ENCODE measurements at regions not wholly inside any gene's neighbourhood (a gene's known extent, or its start where the extent isn't known, plus 50 kb on each side); places are given as distances from the start of the nearest gene placed in this dataset.

DNA sequence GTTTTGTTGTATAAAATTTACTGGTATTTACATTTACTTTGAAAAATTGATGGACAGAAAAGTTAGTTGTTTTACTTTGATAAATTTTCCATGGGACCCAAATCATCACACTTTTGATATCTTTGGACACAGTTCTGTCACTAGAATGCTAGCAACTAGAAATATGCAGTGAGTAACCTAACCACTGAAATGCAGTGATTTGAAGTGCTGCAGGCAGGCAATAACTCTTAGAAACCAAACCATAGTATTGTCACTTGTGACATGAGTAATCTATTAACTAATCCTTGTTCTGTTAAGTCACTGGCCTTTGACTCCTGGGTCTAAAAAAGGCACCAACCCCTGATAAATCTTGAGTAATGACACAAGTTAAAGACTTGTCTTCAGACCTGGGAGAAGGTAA is 620.0 kb upstream of the ATXN8OS start:
- H3K36me3 Mint-ChIP-seq (ENCODE audit: low read depth) = no peaks in the 10 kb centered on the region
- TF ChIP-seq, protein P1, sequence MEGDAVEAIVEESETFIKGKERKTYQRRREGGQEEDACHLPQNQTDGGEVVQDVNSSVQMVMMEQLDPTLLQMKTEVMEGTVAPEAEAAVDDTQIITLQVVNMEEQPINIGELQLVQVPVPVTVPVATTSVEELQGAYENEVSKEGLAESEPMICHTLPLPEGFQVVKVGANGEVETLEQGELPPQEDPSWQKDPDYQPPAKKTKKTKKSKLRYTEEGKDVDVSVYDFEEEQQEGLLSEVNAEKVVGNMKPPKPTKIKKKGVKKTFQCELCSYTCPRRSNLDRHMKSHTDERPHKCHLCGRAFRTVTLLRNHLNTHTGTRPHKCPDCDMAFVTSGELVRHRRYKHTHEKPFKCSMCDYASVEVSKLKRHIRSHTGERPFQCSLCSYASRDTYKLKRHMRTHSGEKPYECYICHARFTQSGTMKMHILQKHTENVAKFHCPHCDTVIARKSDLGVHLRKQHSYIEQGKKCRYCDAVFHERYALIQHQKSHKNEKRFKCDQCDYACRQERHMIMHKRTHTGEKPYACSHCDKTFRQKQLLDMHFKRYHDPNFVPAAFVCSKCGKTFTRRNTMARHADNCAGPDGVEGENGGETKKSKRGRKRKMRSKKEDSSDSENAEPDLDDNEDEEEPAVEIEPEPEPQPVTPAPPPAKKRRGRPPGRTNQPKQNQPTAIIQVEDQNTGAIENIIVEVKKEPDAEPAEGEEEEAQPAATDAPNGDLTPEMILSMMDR (IDR thresholded peaks at IDR 0.05) = no peak
- no peak for DNase-seq (ENCODE audit: low spot score)
- no peak overlapping the region for H3K4me3 Mint-ChIP-seq (ENCODE audit: unreplicated experiment)
- peaks cover 28% of the 10 kb centered on the region for H3K9me3 Mint-ChIP-seq (ENCODE audit: low read depth)
- no peaks in the 10 kb centered on the region for H3K27me3 Mint-ChIP-seq (ENCODE audit: low read depth)
- H3K4me1 Mint-ChIP-seq (ENCODE audit: low read depth) = no peaks in the 10 kb centered on the region
- no peak overlapping the region for H3K27ac Mint-ChIP-seq (ENCODE audit: unreplicated experiment)

DNA sequence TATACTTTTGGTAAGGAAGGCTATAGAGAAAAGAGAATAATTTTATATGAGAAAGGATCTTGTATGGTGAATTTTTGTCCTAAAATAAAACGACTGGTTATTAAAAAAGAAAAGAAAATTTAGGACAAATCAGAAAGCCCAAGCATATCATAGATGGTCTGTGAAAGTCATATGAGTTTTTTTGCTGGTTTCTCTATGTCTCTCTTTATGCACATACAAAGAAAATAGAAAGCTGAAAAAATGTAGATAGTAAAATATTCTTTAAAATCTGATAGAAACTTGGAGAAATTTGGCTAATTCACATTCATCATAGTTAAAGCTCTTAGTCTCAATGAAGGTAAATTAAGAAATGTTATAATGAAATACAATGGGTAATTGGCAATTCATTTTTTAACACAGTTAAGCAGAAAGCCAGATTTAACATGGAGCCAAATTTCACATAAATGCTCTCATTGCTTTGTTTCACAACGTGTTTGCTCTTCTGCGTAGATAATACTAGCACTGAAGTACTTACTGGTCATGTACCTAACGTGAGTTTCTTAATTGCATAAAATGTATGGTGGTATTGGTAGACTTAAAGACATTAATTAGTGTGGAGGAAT is 621.5 kb upstream of the ATXN8OS start:
- Mint-ChIP-seq H3K36me3 (ENCODE audit: low read depth) (no peaks in the 10 kb centered on the region), H3K4me1 (ENCODE audit: low read depth) (no peaks in the 10 kb centered on the region), H3K27ac (ENCODE audit: unreplicated experiment) (no peak overlapping the region), H3K27me3 (ENCODE audit: low read depth) (no peaks in the 10 kb centered on the region), H3K4me3 (ENCODE audit: unreplicated experiment) (no peak overlapping the region), H3K9me3 (ENCODE audit: low read depth) (peaks cover 35% of the 10 kb centered on the region)
- no peak for DNase-seq (ENCODE audit: low spot score)
- TF ChIP-seq, protein P1 (IDR thresholded peaks at IDR 0.05) = no peak

DNA sequence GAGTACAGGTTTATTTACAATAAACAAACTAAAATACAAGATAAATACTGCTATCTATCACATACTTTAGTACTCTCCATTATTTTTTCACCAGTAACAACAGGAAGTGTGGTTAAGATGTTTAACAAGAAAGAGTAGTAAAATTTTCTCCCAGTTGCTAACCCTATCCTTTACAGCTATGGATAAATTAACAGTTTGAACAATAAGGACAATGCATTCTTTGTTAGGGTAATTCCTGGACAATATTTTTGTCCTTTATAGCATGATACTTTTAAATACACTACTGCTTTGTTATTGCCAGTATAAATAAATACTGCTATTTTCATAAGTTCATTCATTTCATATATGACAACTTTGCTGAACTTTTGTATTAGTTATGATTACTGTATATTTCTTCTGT is 630.2 kb upstream of the ATXN8OS start:
- H3K36me3 Mint-ChIP-seq (ENCODE audit: low read depth) = no peaks in the 10 kb centered on the region
- no peaks in the 10 kb centered on the region for H3K27me3 Mint-ChIP-seq (ENCODE audit: low read depth)
- H3K4me1 Mint-ChIP-seq (ENCODE audit: low read depth) = no peaks in the 10 kb centered on the region
- no peak for DNase-seq (ENCODE audit: low spot score)
- H3K27ac Mint-ChIP-seq (ENCODE audit: unreplicated experiment) = no peak overlapping the region
- TF ChIP-seq, protein P1 (IDR thresholded peaks at IDR 0.05) = no peak
- no peak overlapping the region for H3K4me3 Mint-ChIP-seq (ENCODE audit: unreplicated experiment)
- peaks cover 11% of the 10 kb centered on the region for H3K9me3 Mint-ChIP-seq (ENCODE audit: low read depth)

DNA sequence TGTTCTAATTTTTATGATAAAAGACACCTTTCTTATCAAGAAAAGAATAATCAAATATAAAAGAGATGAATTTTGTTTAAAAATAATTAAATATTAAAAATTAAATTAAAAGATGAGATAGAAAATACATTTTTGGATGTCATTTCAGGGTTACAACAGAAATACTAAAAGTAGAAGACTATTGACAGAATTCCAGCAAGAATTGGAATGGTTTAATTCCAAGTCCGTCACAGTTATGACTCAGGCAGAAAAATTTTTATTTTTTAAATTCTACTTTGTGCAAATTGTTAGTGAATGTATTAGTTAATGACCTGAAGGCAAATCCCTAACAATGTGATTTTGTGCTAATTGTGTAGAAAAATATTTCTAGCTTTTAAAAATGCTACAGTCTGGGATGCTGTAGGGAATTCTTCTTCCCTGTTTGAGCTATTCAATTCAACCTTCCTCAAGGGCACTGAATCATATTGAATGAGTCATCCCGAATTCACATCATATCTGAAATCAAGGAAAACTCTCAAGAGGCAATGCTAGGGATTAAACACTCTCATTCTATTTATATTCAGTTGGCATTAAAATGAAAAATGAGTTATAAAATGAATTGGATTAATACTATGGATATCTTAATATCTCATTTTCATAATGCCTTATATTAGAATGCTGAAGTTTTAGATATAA is 633.5 kb upstream of the ATXN8OS start:
- no peak overlapping the region for H3K27ac Mint-ChIP-seq (ENCODE audit: unreplicated experiment)
- TF ChIP-seq, protein P1 (IDR thresholded peaks at IDR 0.05) = no peak
- no peaks in the 10 kb centered on the region for H3K9me3 Mint-ChIP-seq (ENCODE audit: low read depth)
- no peaks in the 10 kb centered on the region for H3K36me3 Mint-ChIP-seq (ENCODE audit: low read depth)
- no peak for DNase-seq (ENCODE audit: low spot score)
- H3K27me3 Mint-ChIP-seq (ENCODE audit: low read depth) = no peaks in the 10 kb centered on the region
- no peak overlapping the region for H3K4me3 Mint-ChIP-seq (ENCODE audit: unreplicated experiment)
- H3K4me1 Mint-ChIP-seq (ENCODE audit: low read depth) = no peaks in the 10 kb centered on the region

DNA sequence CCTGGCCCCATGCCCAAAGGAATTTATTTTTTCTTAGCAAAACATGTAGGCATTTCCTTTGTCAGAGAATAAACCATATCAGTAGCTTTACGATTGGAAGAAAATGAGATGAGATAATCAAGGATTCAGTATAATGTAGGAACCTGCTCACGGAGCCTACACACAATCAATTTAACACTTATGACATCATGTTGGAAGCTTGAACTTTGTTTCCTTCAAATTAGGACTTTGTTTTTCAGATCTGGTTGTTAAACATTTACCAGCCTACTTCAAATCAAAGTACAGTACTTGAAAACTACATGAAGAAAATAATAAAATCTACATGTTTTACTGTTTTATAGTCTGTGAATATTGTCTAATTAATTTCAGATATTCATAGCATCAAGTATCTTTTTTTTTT is 639.0 kb upstream of the ATXN8OS start:
- no peaks in the 10 kb centered on the region for H3K27me3 Mint-ChIP-seq (ENCODE audit: low read depth)
- DNase-seq (ENCODE audit: low spot score) = no peak
- H3K9me3 Mint-ChIP-seq (ENCODE audit: low read depth) = peaks cover 6% of the 10 kb centered on the region
- no peak overlapping the region for H3K27ac Mint-ChIP-seq (ENCODE audit: unreplicated experiment)
- no peaks in the 10 kb centered on the region for H3K4me1 Mint-ChIP-seq (ENCODE audit: low read depth)
- H3K4me3 Mint-ChIP-seq (ENCODE audit: unreplicated experiment) = no peak overlapping the region
- TF ChIP-seq, protein P1 (IDR thresholded peaks at IDR 0.05) = no peak
- no peaks in the 10 kb centered on the region for H3K36me3 Mint-ChIP-seq (ENCODE audit: low read depth)
